K562 (cell line): ENCODE measurements at regions not wholly inside any gene's neighbourhood (a gene's known extent, or its start where the extent isn't known, plus 50 kb on each side); places are given as distances from the start of the nearest gene placed in this dataset.

Source experiments
- BRF1 ChIP-seq: IDR thresholded peaks from 3 replicates; pipeline ENCODE4 v1.6.1; 2011; ENCODE audit warnings: borderline replicate concordance, mild to moderate bottlenecking; ENCODE audit not compliant: insufficient read length; ENCODE audit errors: extremely low read depth
- RBM39 ChIP-seq: fragments of 200-400 bp; formaldehyde crosslinking; optimal IDR thresholded peaks from 2 replicates; pipeline ENCODE3; 2018; ENCODE audit warnings: low read depth, low read length
- SIRT6 ChIP-seq: IDR thresholded peaks from one replicate; pipeline ENCODE4 v1.6.1; 2012; ENCODE audit warnings: low read depth, mild to moderate bottlenecking, control low read depth, inconsistent platforms, low read length, moderate library complexity
- U2AF1 ChIP-seq: fragments of 200-400 bp; formaldehyde crosslinking; optimal IDR thresholded peaks from 2 replicates; pipeline ENCODE3; 2017; ENCODE audit warnings: mild to moderate bottlenecking, low read depth, low read length, moderate library complexity
- ZNF197 ChIP-seq: fragments of 200-800 bp; sonication (Bioruptor generic); IDR thresholded peaks from 2 replicates; pipeline ENCODE4 v1.6.1; 2016; ENCODE audit warnings: low read depth, missing genetic modification characterization, missing compliant biosample characterization
- ZNF253 ChIP-seq: fragments of 250-450 bp; sonication (Bioruptor Pico); conservative IDR thresholded peaks from 2 replicates; pipeline ENCODE4 v1.6.1; 2021; ENCODE audit warnings: mild to moderate bottlenecking
- TF ChIP-seq, protein P1 (sequence below): fragments of 450-650 bp; IDR thresholded peaks from 2 replicates; pipeline ENCODE4 v1.6.1; 2016; ENCODE audit warnings: mild to moderate bottlenecking, moderate library complexity
- TF ChIP-seq, protein P2 (sequence below): fragments of 450-650 bp; IDR thresholded peaks from 2 replicates; pipeline ENCODE4 v1.6.1; 2016; ENCODE audit warnings: mild to moderate bottlenecking

DNA sequence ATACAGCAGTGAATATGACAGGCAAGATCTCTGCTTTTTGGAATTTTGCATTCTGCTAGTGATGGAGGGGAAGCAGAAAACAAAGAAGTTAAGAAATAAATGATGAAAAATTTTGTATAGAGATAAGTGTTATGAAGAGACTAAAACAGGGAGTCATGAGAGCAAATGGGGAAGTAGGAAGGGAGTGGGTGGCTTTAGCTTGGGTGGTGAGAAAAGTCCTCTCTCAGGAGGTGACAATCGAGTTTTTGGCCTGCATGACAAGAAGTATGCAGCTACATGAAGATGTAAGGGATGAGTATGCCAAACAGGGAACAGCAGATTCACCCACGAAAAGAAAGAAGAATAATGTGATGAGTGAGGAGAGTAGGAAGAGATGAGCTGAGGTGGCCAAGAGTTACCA, 80.7 kb upstream of the MPPED2 start (continued):
- TF ChIP-seq, protein P1, sequence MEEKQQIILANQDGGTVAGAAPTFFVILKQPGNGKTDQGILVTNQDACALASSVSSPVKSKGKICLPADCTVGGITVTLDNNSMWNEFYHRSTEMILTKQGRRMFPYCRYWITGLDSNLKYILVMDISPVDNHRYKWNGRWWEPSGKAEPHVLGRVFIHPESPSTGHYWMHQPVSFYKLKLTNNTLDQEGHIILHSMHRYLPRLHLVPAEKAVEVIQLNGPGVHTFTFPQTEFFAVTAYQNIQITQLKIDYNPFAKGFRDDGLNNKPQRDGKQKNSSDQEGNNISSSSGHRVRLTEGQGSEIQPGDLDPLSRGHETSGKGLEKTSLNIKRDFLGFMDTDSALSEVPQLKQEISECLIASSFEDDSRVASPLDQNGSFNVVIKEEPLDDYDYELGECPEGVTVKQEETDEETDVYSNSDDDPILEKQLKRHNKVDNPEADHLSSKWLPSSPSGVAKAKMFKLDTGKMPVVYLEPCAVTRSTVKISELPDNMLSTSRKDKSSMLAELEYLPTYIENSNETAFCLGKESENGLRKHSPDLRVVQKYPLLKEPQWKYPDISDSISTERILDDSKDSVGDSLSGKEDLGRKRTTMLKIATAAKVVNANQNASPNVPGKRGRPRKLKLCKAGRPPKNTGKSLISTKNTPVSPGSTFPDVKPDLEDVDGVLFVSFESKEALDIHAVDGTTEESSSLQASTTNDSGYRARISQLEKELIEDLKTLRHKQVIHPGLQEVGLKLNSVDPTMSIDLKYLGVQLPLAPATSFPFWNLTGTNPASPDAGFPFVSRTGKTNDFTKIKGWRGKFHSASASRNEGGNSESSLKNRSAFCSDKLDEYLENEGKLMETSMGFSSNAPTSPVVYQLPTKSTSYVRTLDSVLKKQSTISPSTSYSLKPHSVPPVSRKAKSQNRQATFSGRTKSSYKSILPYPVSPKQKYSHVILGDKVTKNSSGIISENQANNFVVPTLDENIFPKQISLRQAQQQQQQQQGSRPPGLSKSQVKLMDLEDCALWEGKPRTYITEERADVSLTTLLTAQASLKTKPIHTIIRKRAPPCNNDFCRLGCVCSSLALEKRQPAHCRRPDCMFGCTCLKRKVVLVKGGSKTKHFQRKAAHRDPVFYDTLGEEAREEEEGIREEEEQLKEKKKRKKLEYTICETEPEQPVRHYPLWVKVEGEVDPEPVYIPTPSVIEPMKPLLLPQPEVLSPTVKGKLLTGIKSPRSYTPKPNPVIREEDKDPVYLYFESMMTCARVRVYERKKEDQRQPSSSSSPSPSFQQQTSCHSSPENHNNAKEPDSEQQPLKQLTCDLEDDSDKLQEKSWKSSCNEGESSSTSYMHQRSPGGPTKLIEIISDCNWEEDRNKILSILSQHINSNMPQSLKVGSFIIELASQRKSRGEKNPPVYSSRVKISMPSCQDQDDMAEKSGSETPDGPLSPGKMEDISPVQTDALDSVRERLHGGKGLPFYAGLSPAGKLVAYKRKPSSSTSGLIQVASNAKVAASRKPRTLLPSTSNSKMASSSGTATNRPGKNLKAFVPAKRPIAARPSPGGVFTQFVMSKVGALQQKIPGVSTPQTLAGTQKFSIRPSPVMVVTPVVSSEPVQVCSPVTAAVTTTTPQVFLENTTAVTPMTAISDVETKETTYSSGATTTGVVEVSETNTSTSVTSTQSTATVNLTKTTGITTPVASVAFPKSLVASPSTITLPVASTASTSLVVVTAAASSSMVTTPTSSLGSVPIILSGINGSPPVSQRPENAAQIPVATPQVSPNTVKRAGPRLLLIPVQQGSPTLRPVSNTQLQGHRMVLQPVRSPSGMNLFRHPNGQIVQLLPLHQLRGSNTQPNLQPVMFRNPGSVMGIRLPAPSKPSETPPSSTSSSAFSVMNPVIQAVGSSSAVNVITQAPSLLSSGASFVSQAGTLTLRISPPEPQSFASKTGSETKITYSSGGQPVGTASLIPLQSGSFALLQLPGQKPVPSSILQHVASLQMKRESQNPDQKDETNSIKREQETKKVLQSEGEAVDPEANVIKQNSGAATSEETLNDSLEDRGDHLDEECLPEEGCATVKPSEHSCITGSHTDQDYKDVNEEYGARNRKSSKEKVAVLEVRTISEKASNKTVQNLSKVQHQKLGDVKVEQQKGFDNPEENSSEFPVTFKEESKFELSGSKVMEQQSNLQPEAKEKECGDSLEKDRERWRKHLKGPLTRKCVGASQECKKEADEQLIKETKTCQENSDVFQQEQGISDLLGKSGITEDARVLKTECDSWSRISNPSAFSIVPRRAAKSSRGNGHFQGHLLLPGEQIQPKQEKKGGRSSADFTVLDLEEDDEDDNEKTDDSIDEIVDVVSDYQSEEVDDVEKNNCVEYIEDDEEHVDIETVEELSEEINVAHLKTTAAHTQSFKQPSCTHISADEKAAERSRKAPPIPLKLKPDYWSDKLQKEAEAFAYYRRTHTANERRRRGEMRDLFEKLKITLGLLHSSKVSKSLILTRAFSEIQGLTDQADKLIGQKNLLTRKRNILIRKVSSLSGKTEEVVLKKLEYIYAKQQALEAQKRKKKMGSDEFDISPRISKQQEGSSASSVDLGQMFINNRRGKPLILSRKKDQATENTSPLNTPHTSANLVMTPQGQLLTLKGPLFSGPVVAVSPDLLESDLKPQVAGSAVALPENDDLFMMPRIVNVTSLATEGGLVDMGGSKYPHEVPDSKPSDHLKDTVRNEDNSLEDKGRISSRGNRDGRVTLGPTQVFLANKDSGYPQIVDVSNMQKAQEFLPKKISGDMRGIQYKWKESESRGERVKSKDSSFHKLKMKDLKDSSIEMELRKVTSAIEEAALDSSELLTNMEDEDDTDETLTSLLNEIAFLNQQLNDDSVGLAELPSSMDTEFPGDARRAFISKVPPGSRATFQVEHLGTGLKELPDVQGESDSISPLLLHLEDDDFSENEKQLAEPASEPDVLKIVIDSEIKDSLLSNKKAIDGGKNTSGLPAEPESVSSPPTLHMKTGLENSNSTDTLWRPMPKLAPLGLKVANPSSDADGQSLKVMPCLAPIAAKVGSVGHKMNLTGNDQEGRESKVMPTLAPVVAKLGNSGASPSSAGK: no peak
- TF ChIP-seq SIRT6 (no peak), BRF1 (no peak), ZNF253 (no peak), ZNF197 (no peak), U2AF1 (no peak), RBM39 (no peak)
- TF ChIP-seq, protein P2, sequence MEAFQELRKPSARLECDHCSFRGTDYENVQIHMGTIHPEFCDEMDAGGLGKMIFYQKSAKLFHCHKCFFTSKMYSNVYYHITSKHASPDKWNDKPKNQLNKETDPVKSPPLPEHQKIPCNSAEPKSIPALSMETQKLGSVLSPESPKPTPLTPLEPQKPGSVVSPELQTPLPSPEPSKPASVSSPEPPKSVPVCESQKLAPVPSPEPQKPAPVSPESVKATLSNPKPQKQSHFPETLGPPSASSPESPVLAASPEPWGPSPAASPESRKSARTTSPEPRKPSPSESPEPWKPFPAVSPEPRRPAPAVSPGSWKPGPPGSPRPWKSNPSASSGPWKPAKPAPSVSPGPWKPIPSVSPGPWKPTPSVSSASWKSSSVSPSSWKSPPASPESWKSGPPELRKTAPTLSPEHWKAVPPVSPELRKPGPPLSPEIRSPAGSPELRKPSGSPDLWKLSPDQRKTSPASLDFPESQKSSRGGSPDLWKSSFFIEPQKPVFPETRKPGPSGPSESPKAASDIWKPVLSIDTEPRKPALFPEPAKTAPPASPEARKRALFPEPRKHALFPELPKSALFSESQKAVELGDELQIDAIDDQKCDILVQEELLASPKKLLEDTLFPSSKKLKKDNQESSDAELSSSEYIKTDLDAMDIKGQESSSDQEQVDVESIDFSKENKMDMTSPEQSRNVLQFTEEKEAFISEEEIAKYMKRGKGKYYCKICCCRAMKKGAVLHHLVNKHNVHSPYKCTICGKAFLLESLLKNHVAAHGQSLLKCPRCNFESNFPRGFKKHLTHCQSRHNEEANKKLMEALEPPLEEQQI: no peak
